Uterus (tissue), 2 donors: ENCODE measurements at regions not wholly inside any gene's neighbourhood (a gene's known extent, or its start where the extent isn't known, plus 50 kb on each side); places are given as distances from the start of the nearest gene placed in this dataset.

Experiments
- CTCF ChIP-seq, 4 experiments: fragments of 200-600 bp in 2 of 4; fragments of 450-650 bp in 2 of 4; sonication (generic) in 2 of 4; IDR thresholded peaks; one replicate each; pipeline ENCODE4 v1.5.1; 2016 to 2019; ENCODE audit warnings: antibody characterized with exemption in 4 of 4, mild to moderate bottlenecking in 2 of 4, moderate library complexity in 1 of 4
- POLR2A ChIP-seq, 2 donors: fragments of 450-650 bp; IDR thresholded peaks; one replicate each; pipeline ENCODE4 v1.6.1; 2016; ENCODE audit warnings: antibody characterized with exemption in 2 of 2, mild to moderate bottlenecking in 1 of 2, moderate library complexity in 1 of 2

GRCh38 chr22:49092716-49093115 is 735.0 kb downstream of the BRD1 start:
- no peak for TF ChIP-seq CTCF (IDR thresholded peaks at IDR 0.05)
- TF ChIP-seq POLR2A (IDR thresholded peaks at IDR 0.05), result no peak
